Activated naive CD4-positive, alpha-beta T cell treated with anti-CD3 and anti-CD28 coated beads, Interleukin-2, amount 50 U/mL, for 72 hours (primary cell): ENCODE measurements at regions not wholly inside any gene's neighbourhood (a gene's known extent, or its start where the extent isn't known, plus 50 kb on each side); places are given as distances from the start of the nearest gene placed in this dataset.
A peak's percentile ranks its signal among the peaks of the same experiment; 100 is the strongest.

Experiments
- ATAC-seq, 2 donors: fragments of 150-1000 bp; cut with Tn5 transposase; 2 replicates each; pipeline ENCODE4 v1.10.0; 2021; ENCODE audit warnings: mild to moderate bottlenecking in 2 of 2, moderate library complexity in 2 of 2
- DNase-seq, 2 donors: peaks; one replicate each; pipeline ENCODE4 v3.0.0; 2021 to 2022; ENCODE audit warnings: low spot score in 2 of 2
- H3K27ac Mint-ChIP-seq, 2 donors: one replicate each; pipeline ENCODE4 v1.8.0; 2022; ENCODE audit warnings: mild to moderate bottlenecking in 2 of 2, mixed read lengths in 2 of 2
- H3K36me3 Mint-ChIP-seq, 2 donors: one replicate each; pipeline ENCODE4 v1.8.0; 2022; ENCODE audit warnings: mixed read lengths in 2 of 2
- H3K9me3 Mint-ChIP-seq, 2 donors: one replicate each; pipeline ENCODE4 v1.8.0; 2022; ENCODE audit warnings: mixed read lengths in 2 of 2

DNA sequence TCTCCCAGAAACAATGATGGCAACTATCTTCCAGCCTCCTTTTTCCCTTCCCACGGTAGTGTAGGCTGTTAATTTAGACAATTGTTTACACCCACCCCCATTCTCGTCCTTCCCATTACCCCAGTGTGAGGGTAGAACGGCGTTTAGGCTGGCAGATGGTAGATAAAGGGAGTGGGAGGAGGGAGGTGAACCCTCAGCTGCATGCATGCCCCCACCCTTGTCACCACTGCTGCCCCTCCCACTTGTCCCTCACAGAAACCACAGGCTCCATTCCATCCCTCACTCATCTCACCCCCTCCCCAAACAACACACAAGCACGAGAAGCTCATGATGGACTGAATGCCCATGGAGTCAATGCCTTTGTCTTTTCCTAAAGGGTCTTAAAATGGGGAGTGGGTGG lies 107.9 kb upstream of the PARD3B start:
- Mint-ChIP-seq H3K9me3 (peaks cover 6 to 7% of the 10 kb centered on the region in 2 donors), H3K27ac (no peak overlapping the region), H3K36me3 (peaks cover 6 to 9% of the 10 kb centered on the region in 2 donors)
- DNase-seq (no peak), ATAC-seq (no peak)

DNA sequence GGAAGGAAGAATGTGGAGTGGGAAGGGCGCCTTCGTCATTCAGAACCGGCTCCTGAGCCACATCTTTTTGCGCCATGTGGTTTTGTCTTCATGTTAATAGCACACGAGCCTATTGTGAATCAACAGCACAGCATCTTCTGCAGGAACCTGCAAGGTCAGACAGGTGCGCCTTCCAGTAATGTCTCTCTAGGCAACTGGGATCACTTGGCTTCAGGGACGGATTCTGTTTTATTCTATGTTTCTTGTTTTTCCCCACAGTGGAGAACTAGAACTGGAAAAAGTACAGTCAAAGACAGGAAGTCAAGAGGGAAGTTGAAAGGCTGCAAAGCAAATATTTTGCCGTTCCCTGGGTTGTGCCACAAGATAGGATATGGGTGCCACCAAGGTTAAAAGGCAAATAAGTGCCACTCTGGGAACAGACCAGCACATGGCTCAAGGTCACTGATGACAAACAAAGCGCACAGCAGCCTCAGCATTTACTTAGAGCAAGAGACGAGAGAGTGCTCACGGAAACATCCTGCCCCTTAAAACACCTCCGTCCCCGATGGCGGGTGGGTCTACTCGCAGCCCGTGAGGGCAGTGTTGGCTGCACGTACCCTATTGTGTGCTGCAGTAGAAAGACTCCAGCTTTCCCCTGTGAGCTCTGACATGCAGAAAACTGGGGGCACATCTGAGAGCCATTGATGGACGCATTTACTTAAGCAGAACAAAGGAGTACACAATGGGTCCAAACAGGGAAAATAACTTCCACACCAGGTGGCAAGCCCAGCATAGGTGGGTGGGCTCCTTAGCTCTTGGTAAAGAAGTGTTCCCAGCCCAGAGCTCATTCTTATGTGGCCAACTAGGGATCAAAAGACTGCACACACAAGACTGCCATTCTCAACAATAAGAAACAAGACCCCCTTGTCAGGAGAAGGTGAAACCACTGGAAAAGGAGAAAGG lies 107.2 kb upstream of the PARD3B start:
- H3K27ac Mint-ChIP-seq, result no peak overlapping the region
- H3K9me3 Mint-ChIP-seq, result no peaks in the 10 kb centered on the region
- DNase-seq (no peak), ATAC-seq (no peak)
- H3K36me3 Mint-ChIP-seq, result peaks cover 0 to 4% of the 10 kb centered on the region in 2 donors

DNA sequence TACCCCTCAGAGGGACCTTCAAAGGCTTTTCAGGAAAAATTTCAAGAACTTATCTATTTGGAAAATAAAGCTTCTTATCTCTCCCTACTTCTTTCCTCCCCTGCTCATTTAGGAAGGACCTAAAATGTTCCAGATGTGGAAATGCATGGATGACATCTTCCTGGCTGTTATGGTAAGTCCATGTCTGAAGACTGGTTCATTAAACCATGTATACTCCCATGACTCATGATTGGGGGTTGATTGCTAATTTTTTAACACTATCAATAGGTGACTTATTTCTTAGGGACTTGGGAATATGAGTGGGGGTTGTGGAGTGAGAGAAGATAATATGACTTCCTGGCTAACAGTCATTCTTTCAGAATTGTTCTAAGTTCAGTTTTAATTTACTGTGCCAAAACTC lies 104.0 kb upstream of the PARD3B start:
- peaks cover 0 to 5% of the 10 kb centered on the region in 2 donors for H3K9me3 Mint-ChIP-seq
- ATAC-seq (no peak), DNase-seq (no peak)
- H3K36me3 Mint-ChIP-seq, result peaks cover 0 to 4% of the 10 kb centered on the region in 2 donors
- H3K27ac Mint-ChIP-seq, result no peak overlapping the region

DNA sequence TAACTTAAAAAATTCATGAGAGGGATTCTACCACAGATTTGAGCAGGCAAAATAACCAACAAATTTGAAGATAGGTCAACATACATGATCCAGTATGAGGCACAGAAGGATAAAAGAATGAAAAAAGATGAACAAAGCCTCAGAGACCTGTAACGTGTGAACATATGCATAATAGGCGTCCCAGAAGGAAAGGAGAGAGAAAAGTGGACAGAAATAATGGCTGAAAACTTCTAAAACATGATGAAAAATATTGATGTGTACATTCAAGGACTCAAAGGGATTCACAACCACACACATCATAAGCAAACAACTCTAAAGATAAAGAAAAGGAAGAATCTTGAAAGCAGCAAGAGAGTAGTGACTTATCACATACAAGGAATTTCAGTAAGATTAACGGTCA lies 100.1 kb upstream of the PARD3B start:
- ATAC-seq, result no peak
- peaks cover 0 to 5% of the 10 kb centered on the region in 2 donors for H3K9me3 Mint-ChIP-seq
- no peaks in the 10 kb centered on the region for H3K36me3 Mint-ChIP-seq
- H3K27ac Mint-ChIP-seq, result no peak overlapping the region
- no peak for DNase-seq

DNA sequence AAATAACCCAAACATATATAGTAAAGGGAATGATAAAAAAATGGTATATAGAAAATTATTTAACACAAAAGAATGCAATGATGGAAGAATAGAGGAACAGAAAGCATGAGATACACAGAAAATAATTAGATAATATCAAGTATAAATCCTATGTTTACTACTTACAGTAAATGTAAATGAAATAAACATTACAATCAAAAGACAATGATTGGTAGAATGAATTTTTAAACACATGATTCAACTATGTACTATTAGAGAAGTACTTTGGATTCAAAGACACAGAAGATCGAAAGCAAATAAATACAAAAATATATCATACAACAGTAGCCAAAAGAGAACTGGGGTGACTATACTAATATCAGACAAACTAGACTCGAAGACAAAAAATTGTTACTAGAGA lies 97.6 kb upstream of the PARD3B start:
- Mint-ChIP-seq H3K9me3 (peaks cover 0 to 5% of the 10 kb centered on the region in 2 donors), H3K27ac (no peak overlapping the region), H3K36me3 (no peaks in the 10 kb centered on the region)
- DNase-seq, result no peak
- ATAC-seq, result no peak

DNA sequence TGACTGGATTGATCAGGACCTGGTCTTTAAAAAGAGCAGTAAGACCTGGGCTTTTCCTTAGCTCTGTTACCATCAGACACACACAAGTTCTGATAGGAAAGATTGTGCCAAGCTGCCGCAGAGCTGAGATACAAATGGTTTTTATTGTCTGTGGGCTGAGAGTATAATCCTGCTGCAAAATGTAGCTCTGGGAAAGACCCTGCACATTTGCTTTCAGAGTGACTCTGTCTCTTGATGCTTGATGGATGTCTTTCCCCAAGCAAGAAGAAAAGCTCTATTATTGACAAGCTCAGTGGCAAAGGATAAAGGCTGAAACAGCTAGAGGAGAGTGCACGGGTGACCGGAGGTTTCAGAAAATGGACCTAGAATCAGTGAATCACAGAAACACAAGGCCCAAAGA lies 95.3 kb upstream of the PARD3B start:
- DNase-seq (no peak), ATAC-seq (no peak)
- Mint-ChIP-seq H3K36me3 (no peaks in the 10 kb centered on the region), H3K9me3 (peaks cover 0 to 4% of the 10 kb centered on the region in 2 donors), H3K27ac (no peak overlapping the region)

DNA sequence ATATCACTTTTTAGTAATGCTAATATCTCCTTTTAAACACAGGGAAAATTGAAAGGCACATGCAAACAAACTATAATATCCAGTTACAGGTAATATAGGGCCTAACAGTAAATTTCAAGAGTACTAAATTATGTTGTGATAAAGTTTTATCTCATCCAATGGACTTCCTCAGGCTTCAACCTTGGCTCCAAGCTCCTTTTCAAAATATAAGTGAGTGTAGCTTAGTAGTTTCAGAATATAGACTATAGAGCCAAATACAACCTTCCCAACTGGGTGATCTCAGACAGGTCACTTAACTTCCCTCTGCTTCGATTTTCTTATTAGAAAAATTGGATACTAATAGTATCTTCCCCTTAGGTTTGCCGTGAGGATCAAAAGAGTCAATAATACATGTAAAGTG lies 93.5 kb upstream of the PARD3B start:
- Mint-ChIP-seq H3K9me3 (no peaks in the 10 kb centered on the region), H3K36me3 (no peaks in the 10 kb centered on the region), H3K27ac (no peak overlapping the region)
- DNase-seq, result no peak
- no peak for ATAC-seq

DNA sequence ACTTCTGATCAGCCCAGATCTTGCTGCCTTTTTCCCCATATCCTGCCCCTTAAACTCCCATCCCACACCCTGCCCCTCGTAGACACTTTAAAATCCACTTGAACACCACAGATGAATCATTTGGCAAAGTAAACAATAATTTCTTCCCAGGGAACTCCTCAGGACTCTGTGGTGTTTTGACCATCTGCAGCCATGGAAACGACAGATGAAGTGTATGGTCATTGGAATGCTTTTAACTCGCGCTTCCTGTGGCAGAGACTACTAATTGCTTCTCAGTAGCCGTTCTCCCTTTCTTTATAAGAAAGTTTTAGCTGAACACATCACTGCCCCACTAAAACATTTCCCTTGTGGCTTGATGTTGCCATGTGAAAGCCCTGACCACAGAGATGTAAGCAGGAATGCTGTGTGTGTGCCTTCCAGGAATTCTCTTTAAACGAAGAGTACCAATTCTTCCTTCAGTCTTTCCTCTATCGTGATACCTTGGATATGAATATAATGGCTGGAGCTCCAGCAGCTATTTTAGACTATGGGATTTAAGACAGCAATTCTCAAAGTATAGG lies 92.7 kb upstream of the PARD3B start:
- Mint-ChIP-seq H3K27ac (no peak overlapping the region), H3K9me3 (no peaks in the 10 kb centered on the region), H3K36me3 (no peaks in the 10 kb centered on the region)
- DNase-seq, result no peak
- ATAC-seq, result no peak

DNA sequence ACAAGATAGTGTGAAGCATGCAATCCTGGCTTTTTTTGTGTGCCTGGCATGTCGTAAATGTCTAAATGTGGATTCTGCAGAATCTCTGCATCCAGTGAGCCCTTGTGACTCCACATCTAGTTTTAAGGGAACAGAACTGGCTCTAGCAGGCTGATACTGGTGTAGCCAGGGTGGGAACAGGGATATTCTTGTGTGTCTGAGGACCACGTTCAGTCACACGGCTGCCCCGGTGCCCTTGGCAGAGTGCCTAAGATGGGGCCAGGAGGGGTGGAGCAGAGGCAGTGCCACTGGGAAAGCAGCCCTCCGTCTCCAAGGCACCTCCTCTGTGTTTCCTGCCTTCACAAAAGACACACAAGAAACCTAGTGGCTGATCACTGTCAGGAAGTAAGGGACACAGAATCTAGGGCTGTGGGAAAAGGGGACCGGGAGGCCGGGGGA lies 91.5 kb upstream of the PARD3B start:
- no peak for DNase-seq
- Mint-ChIP-seq H3K9me3 (no peaks in the 10 kb centered on the region), H3K36me3 (no peaks in the 10 kb centered on the region), H3K27ac (no peak overlapping the region)
- ATAC-seq, result no peak

DNA sequence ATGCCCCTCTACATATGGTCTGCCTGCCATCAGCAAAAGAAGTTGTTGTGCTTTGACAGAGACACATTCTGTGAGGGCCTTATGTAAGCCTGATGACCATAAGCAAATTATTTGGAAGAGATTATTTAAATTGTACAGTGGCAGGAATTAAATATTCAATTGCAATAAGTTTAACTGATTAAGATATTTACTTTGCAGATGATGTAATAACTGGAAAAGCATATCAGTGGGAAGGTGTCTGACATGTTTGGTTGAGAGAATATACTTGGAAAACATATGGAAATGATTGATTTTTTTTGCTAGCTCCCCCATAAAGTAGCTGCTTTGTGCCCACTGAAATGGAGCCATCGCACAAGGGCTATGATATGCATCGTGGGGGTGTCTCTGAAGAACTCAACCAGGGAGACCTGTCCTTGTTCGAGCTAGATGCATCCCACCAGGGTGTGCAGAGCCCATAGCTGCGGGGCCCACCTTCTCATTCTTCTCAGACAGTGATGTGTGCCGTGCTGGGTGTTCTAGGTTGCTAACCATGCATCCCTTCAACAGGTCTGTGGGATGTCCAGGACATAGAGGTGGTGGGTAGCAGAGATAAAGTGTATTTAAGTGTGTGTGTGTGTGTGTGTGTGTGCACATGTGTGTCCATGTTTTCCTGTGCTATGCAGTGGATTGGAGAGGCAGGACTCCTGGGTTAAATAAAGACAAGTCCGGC lies 90.4 kb upstream of the PARD3B start:
- ATAC-seq, result no peak
- Mint-ChIP-seq H3K9me3 (no peaks in the 10 kb centered on the region), H3K36me3 (no peaks in the 10 kb centered on the region), H3K27ac (no peak overlapping the region)
- no peak for DNase-seq

DNA sequence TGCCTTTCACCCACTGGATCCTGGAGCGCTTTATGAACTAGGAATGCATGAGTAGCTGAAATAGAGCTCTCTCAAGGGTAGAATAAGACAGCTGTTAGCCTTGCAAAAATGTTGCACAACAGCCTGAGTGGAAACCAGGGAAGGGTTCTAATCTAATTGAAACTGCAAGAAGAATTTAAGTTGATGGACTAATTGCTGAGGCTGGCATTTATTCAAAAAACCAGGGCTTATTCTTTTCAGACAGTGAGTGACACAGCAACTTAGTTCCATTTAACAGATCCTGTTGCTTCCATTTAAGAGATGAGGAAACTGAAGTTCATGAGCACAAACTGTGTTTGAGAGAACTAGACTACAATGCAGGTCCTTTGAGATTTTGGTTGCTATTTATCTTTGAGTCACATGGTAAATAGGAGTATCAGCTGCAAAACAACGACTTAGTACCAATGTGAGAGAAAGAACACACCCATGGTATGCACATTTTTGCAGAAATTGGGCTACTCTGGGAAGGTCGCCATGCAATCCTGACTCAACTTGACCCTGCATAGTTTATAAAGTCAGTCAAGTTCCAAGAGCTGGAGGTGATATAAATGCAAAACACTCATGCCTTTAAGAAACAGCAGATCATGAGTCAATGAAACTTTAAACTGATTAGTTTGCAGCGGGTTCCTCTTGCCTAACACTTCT lies 76.4 kb upstream of the PARD3B start:
- H3K9me3 Mint-ChIP-seq, result no peaks in the 10 kb centered on the region
- H3K27ac Mint-ChIP-seq, result no peak overlapping the region
- DNase-seq, result no peak
- no peaks in the 10 kb centered on the region for H3K36me3 Mint-ChIP-seq
- no peak for ATAC-seq

DNA sequence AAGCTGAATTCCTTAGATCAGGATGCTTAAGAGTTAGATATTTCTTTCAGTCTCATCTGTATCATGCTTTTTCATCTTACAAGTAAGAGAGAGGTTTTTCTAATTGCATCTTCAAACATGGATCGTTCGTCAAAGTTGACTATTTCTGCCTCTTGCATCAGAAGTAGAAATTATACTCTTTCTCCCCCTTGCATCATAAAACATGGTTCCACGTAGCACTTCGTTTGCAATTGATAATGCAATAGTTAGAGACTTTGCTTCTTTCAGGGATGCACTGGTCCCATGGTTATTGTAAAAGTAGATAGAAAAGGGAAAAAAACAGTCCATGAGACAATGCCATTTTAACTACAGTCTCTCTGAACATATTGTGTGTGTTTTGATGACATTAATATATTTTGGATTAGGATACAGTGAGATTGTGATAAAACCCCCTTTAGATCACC lies 75.1 kb upstream of the PARD3B start:
- no peak for ATAC-seq
- Mint-ChIP-seq H3K9me3 (no peaks in the 10 kb centered on the region), H3K36me3 (no peaks in the 10 kb centered on the region), H3K27ac (no peak overlapping the region)
- no peak for DNase-seq

DNA sequence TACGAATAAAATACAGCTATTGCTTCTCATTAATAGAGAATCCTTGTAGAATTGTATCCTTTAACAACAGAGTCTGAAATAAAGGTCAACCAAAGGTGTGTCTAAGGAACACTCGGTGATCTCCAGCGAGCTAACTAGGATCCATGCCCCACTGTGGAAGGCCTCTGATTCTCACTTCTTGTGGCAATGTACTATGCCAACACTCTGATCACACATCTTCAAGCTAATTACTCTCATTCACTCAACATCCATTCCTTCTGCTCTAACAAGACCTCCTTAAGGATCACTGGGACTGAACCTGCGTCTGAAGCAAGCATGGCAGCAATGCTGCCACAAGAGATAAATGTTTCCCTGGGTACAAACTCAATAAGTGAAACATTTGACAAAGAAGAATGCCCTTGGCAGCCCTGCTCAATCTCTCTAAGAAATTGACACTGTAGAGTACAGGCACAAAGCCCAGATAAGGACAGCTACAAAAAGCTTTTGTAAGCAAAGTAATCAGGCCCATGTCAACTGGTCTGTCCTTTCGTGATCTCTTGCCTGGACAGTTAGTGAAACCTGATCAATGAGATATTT lies 74.6 kb upstream of the PARD3B start:
- no peak for ATAC-seq
- no peaks in the 10 kb centered on the region for H3K36me3 Mint-ChIP-seq
- no peak for DNase-seq
- no peaks in the 10 kb centered on the region for H3K9me3 Mint-ChIP-seq
- H3K27ac Mint-ChIP-seq, result no peak overlapping the region

DNA sequence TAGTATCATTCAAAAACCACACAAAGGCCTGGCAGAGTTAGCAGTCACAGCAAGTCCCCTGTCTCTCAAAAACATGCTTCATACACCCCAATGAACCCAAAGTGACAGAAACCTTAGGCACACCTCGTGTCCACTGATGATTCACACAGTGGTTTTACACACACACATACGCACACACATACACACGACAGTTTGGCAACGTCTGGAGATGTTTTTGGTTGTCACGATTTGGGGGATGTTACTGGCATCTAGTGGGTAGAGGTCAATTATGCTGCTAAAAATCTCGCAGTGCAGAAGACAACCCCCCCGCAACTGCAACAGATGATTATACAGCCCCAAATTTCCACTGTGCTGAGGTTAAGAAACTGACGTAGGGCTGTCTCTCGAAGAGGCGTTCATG lies 72.9 kb upstream of the PARD3B start:
- Mint-ChIP-seq H3K9me3 (no peaks in the 10 kb centered on the region), H3K27ac (peak overlapping the region in 1 of 2 donors; percentile 38), H3K36me3 (no peaks in the 10 kb centered on the region)
- peak; percentile 31 to 73 for ATAC-seq
- DNase-seq, result no peak

DNA sequence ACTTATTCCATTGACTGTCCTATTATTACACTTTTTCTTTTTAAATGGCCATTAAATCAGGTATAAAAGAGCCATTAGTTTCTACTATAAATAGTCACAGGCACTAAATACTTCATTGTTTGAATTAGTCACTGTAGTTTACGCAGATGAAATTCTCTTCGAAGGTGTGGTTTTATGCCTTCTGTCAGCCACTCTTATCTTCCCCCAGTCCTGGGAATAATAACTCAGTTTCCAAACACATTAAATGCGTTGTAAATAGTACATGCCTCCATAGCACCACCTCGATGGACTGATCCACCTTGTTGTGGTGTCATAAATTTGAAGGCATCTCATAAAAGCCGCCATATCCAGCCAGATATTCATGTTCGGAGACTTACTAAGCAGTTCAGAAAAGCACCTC lies 72.1 kb upstream of the PARD3B start:
- Mint-ChIP-seq H3K36me3 (no peaks in the 10 kb centered on the region), H3K27ac (no peak overlapping the region), H3K9me3 (no peaks in the 10 kb centered on the region)
- ATAC-seq, result no peak
- DNase-seq, result no peak

DNA sequence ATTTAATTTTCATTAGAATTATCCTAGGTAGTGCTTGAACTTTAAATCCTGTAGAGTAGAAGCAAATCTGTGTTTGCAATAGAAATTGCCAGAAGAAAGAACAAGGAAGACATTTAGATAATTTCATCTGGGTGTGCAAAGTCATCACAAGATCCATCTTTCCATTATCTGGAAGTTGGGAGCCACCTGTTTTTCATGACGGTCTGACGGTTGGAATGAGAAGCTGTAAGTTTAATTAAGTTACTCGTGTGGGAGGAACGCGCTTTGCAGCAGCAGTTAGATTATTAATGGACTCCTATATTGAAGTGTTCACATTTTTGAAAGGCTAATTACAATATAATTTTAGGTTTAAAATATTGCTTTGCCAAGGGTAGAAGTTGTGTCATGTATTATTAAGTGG lies 69.9 kb upstream of the PARD3B start:
- ATAC-seq (no peak), DNase-seq (no peak)
- Mint-ChIP-seq H3K9me3 (no peaks in the 10 kb centered on the region), H3K27ac (no peak overlapping the region), H3K36me3 (no peaks in the 10 kb centered on the region)
